Effector memory CD4-positive, alpha-beta T cell (primary cell): ENCODE measurements at regions not wholly inside any gene's neighbourhood (a gene's known extent, or its start where the extent isn't known, plus 50 kb on each side); places are given as distances from the start of the nearest gene placed in this dataset.
"Not testable (repeated sequence)": the region's sequence is repeated elsewhere in the genome, so short reads cannot be mapped to it uniquely, and the experiment has no call there.

Source experiments
- DNase-seq, 3 donors: peaks; one replicate each; pipeline ENCODE4 v3.0.0-alpha.2; 2020
- H3K27ac ChIP-seq: 2 replicates; pipeline ENCODE4 v1.7.0; 2013; ENCODE audit warnings: mild to moderate bottlenecking, low read length, moderate library complexity; ENCODE audit not compliant: insufficient read depth, poor library complexity, severe bottlenecking
- H3K27me3 ChIP-seq: replicated peaks from 2 replicates; pipeline ENCODE4 v1.7.0; 2013; ENCODE audit warnings: mild to moderate bottlenecking, low read length; ENCODE audit not compliant: insufficient read depth, control insufficient read depth, poor library complexity, severe bottlenecking
- H3K36me3 ChIP-seq: 2 replicates; pipeline ENCODE4 v1.7.0; 2013; ENCODE audit warnings: mild to moderate bottlenecking, low read length, moderate library complexity; ENCODE audit not compliant: control insufficient read depth, insufficient read depth
- H3K4me1 ChIP-seq: 2 replicates; pipeline ENCODE4 v1.7.0; 2013; ENCODE audit warnings: low read length, mild to moderate bottlenecking; ENCODE audit not compliant: control insufficient read depth, insufficient read depth, poor library complexity, severe bottlenecking
- H3K4me3 ChIP-seq: 2 replicates; pipeline ENCODE4 v1.7.0; 2013; ENCODE audit warnings: low read length, low read depth, mild to moderate bottlenecking; ENCODE audit not compliant: insufficient read depth, poor library complexity, severe bottlenecking
- H3K9me3 ChIP-seq: 2 replicates; pipeline ENCODE4 v1.7.0; 2013; ENCODE audit warnings: mild to moderate bottlenecking, low read length, moderate library complexity; ENCODE audit not compliant: control insufficient read depth

- not testable (repeated sequence) for H3K27ac ChIP-seq
Observed at GRCh38 chr5:21571196-21571595, 1281.9 kb downstream of the CDH12 start.

DNA sequence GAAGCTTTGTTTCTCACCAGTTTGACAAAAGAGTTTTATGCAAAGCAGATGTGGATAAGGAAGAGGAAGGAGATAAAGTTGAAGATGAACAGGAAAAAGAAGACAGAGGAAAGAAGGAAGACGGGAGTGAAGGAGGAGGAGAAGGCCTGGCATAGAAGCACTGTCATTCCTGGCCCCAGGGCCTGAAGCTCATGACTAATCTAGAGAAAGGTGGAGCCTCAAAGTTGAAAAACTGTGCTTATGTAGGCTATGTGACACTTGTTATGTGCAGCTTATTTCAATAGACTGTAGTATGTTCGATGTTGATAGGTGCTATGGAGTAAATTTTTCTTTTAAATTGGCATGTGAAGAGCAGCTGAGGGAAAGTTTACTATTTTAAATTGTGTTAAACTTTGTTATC lies 1294.0 kb downstream of the CDH12 start:
- not testable (repeated sequence) for H3K4me3 ChIP-seq, H3K27ac ChIP-seq

More at GRCh38 chr5:21571196-21571595, 1281.9 kb downstream of the CDH12 start:
- not testable (repeated sequence) for H3K9me3 ChIP-seq, H3K27me3 ChIP-seq, H3K4me3 ChIP-seq, H3K4me1 ChIP-seq, H3K36me3 ChIP-seq, DNase-seq

DNA sequence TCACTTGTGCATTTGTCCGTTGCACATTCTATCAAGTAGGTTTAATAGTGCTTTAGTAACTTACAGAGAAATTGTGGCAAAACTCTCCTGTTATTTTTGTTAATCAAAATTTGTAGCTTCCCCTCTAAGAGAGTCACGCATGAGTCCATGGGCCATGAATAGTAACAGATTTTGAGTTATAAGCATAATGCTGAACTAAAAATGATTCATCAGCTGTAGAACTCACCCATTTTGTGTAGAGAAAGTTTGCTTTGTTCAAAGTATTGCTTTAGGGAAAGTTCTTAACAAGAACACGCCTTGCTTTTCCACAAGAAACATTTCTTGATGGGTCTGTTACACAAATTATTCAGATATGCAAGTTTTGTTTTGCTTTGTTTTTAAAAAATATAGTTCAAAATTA lies 1300.9 kb downstream of the CDH12 start:
- H3K4me1 ChIP-seq, H3K27ac ChIP-seq, DNase-seq, H3K4me3 ChIP-seq, H3K9me3 ChIP-seq, H3K27me3 ChIP-seq, H3K36me3 ChIP-seq: not testable (repeated sequence)

More for the DNA sequence above, 1294.0 kb downstream of the CDH12 start:
- H3K27me3 ChIP-seq, H3K4me1 ChIP-seq, H3K9me3 ChIP-seq, DNase-seq, H3K36me3 ChIP-seq: not testable (repeated sequence)

DNA sequence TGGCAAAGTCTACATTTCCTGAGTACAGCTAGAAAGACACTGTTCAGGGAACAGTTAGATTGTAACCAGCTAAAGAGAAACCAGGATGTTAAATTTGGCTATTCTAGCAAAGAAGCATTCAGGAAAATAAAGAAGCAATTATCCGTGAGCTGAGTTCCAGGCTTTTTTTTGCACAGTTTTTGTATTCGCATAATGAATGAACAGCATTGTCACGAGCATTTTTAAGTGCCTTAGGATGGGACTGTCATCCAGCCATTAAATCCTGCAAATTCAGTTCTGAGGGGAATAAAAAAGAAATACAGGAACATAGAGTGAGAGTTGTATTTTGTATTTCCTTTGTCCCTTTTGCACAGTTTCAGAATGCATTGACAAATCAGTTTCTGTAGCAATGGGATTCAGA lies 1302.2 kb downstream of the CDH12 start:
- not testable (repeated sequence) for H3K4me3 ChIP-seq, H3K9me3 ChIP-seq, H3K27me3 ChIP-seq, DNase-seq, H3K4me1 ChIP-seq, H3K36me3 ChIP-seq, H3K27ac ChIP-seq

DNA sequence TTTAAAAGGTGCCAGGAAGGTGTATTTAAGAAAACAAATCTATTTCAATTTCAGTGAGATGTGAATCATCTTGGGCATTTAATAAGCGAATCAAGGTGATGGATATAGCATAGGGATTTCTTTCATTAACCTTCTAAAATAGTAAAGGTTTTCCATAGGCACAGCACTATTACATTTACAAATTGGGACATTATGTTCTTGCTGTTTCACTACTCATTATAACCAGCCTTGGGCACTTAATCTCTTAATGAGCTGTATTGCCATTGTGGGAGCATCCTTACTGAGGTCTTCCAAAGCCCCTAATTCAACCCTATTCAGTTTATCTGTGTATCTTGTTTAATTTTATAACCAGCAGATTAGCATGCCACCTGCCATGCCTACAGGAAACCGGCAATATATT lies 1305.5 kb downstream of the CDH12 start:
- not testable (repeated sequence) for H3K4me1 ChIP-seq, H3K4me3 ChIP-seq, H3K36me3 ChIP-seq, DNase-seq, H3K9me3 ChIP-seq, H3K27ac ChIP-seq, H3K27me3 ChIP-seq

DNA sequence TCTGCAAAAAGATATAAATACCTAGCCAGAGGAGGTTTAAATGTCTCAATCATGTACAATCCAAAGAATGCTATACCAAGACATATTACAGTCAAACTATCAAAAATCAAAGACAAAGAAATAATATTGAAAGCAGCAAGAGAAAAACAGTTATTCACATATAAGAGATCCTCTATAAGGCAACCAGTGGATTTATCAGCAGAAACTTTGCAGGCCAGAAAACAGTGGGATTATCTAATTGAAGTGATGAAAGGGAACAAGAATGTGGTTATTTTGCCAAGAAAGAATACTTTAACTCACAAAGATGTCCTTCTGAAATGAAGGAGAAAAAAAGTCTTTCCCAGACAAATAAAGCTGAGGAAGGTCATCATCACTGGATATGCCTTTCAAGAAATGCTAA lies 1318.0 kb downstream of the CDH12 start:
- H3K4me3 ChIP-seq, H3K27me3 ChIP-seq, H3K9me3 ChIP-seq, DNase-seq, H3K4me1 ChIP-seq, H3K27ac ChIP-seq, H3K36me3 ChIP-seq: not testable (repeated sequence)

- H3K27ac ChIP-seq, DNase-seq, H3K36me3 ChIP-seq, H3K9me3 ChIP-seq, H3K4me1 ChIP-seq, H3K27me3 ChIP-seq, H3K4me3 ChIP-seq: not testable (repeated sequence)
Observed at GRCh38 chr5:21521157-21521556, 1332.0 kb downstream of the CDH12 start.

DNA sequence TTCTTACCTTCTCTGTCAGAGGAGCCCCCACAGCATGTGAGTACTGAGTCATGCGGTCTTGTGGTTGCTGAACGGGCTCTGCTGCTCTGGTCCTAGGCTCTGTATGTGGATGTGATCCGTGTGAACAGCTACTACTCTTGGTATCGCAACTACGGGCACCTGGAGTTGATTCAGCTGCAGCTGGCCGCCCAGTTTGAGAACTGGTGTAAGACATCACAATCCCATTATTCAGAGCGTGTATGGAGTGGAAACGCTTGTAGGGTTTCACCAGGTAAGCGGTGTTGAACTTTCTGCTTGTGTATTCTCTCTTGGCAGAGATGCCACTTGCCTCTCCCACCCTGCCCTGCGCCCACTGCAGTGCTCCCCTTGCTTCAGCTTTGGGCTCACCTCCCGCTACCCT lies 1356.2 kb downstream of the CDH12 start:
- DNase-seq, H3K27me3 ChIP-seq, H3K9me3 ChIP-seq, H3K36me3 ChIP-seq, H3K4me1 ChIP-seq, H3K27ac ChIP-seq, H3K4me3 ChIP-seq: not testable (repeated sequence)

DNA sequence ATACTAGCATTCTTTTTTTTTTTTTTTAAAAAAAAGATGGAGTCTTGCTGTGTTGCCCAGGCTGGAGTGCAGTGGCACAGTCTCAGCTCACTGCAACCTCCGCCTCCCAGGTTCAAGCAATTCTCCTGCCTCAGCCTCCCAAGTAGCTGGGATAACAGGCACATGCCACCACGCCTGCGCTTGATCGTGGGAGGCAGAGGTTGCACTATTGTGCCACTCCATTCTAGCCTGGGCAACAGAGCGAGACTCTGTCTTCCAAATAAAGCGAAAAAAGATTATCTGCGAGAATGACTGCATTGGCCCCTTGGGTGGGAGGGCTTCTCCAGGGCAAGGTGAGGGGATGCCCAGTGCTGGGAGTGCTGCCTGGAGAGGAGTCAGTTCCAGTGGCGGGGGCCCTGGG lies 1357.1 kb downstream of the CDH12 start:
- not testable (repeated sequence) for H3K4me1 ChIP-seq, H3K27me3 ChIP-seq, H3K9me3 ChIP-seq, DNase-seq, H3K4me3 ChIP-seq, H3K36me3 ChIP-seq, H3K27ac ChIP-seq

DNA sequence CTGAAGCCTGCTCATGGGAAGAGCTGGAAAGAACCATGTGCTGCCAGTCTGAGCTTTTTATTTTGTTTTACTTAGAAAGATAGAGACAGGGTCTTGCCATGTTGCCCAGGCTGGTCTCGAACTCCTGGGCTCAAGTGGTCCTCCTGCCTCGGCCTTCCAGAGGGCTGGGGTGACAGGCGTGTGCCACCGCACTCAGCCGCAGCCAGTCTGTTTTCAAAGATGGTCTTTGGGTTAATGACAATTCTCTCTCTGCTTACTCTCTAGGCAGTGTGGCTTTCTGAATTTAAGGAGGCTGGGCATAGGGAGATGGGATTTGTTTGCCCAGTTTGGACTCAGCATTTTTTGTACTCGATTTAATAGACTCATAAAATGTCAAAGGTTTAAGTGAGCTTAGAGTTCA lies 1357.9 kb downstream of the CDH12 start:
- H3K4me1 ChIP-seq, H3K36me3 ChIP-seq, H3K9me3 ChIP-seq, H3K27ac ChIP-seq, H3K27me3 ChIP-seq, DNase-seq, H3K4me3 ChIP-seq: not testable (repeated sequence)

GRCh38 chr5:21494033-21494432 lies 1359.1 kb downstream of the CDH12 start:
- H3K27ac ChIP-seq, H3K9me3 ChIP-seq, H3K36me3 ChIP-seq, H3K4me3 ChIP-seq, DNase-seq, H3K4me1 ChIP-seq, H3K27me3 ChIP-seq: not testable (repeated sequence)
